SK-N-SH treated with all-trans-retinoic acid at 6 μM for 48 hours (cell line): ENCODE measurements at regions not wholly inside any gene's neighbourhood (a gene's known extent, or its start where the extent isn't known, plus 50 kb on each side); places are given as distances from the start of the nearest gene placed in this dataset.

Experiments used
- ATAC-seq: fragments of 200-7000 bp; cut with Tn5 transposase; 3 replicates; pipeline ENCODE4 v1.9.1; 2020; ENCODE audit warnings: mild to moderate bottlenecking, moderate library complexity
- BACH2 ChIP-seq: fragments of 250-450 bp; sonication (Bioruptor Pico); IDR thresholded peaks from 2 replicates; pipeline ENCODE4 v1.9.0; 2021; ENCODE audit warnings: mild to moderate bottlenecking, borderline replicate concordance
- GLIS3 ChIP-seq: fragments of 250-450 bp; sonication (Bioruptor Pico); IDR thresholded peaks from 2 replicates; pipeline ENCODE4 v1.5.0; 2020; ENCODE audit warnings: mild to moderate bottlenecking, moderate library complexity
- ISL1 ChIP-seq: fragments of 250-450 bp; sonication (Bioruptor Pico); IDR thresholded peaks from 2 replicates; pipeline ENCODE4 v2.1.2; 2022; ENCODE audit warnings: mild to moderate bottlenecking, moderate library complexity
- OSR1 ChIP-seq: fragments of 250-450 bp; sonication (Bioruptor Pico); IDR thresholded peaks from 2 replicates; pipeline ENCODE4 v1.8.0; 2022; ENCODE audit warnings: moderate library complexity, mild to moderate bottlenecking, inconsistent platforms
- RARB ChIP-seq: fragments of 250-450 bp; sonication (Bioruptor Pico); IDR thresholded peaks from 2 replicates; pipeline ENCODE4 v1.8.0; 2021; ENCODE audit warnings: mild to moderate bottlenecking, moderate library complexity
- TCF4 ChIP-seq: fragments of 250-450 bp; sonication (Bioruptor Pico); IDR thresholded peaks from 2 replicates; pipeline ENCODE4 v1.8.0; 2021; ENCODE audit warnings: mild to moderate bottlenecking, moderate library complexity, borderline replicate concordance
- TOX ChIP-seq: fragments of 250-450 bp; sonication (Bioruptor Pico); IDR thresholded peaks from 2 replicates; pipeline ENCODE4 v1.8.0; 2021; ENCODE audit warnings: mild to moderate bottlenecking, moderate library complexity, borderline replicate concordance
- ZC3H10 ChIP-seq: fragments of 250-450 bp; sonication (Bioruptor Pico); IDR thresholded peaks from 2 replicates; pipeline ENCODE4 v1.5.1; 2021; ENCODE audit warnings: mild to moderate bottlenecking, moderate library complexity
- ZFP30 ChIP-seq: fragments of 450-650 bp; formaldehyde crosslinking; IDR thresholded peaks from 2 replicates; pipeline ENCODE4 v1.5.0; 2022; ENCODE audit warnings: mild to moderate bottlenecking, moderate library complexity
- ZNF70 ChIP-seq: fragments of 450-650 bp; formaldehyde crosslinking; IDR thresholded peaks from 2 replicates; pipeline ENCODE4 v1.5.0; 2020; ENCODE audit warnings: mild to moderate bottlenecking, moderate library complexity
- ZNF8 ChIP-seq: fragments of 450-650 bp; formaldehyde crosslinking; IDR thresholded peaks from 2 replicates; pipeline ENCODE4 v1.5.0; 2020; ENCODE audit warnings: mild to moderate bottlenecking, moderate library complexity
- TF ChIP-seq, protein P1 (sequence below): fragments of 250-450 bp; sonication (Bioruptor Pico); IDR thresholded peaks from 2 replicates; pipeline ENCODE4 v1.5.1; 2020; ENCODE audit warnings: low read depth, mild to moderate bottlenecking, moderate library complexity
- TF ChIP-seq, protein P2 (sequence below): fragments of 250-450 bp; sonication (Bioruptor Pico); IDR thresholded peaks from 2 replicates; pipeline ENCODE4 v1.8.0; 2021; ENCODE audit warnings: low read depth, mild to moderate bottlenecking, moderate library complexity, borderline replicate concordance
- TF ChIP-seq, protein P3 (sequence below): fragments of 250-450 bp; sonication (Bioruptor Pico); IDR thresholded peaks from 2 replicates; pipeline ENCODE4 v1.5.0; 2020; ENCODE audit warnings: mild to moderate bottlenecking, moderate library complexity
- TF ChIP-seq, protein P4 (sequence below): fragments of 250-450 bp; sonication (Bioruptor Pico); IDR thresholded peaks from 2 replicates; pipeline ENCODE4 v1.8.0; 2020; ENCODE audit warnings: mild to moderate bottlenecking, moderate library complexity, borderline replicate concordance

DNA sequence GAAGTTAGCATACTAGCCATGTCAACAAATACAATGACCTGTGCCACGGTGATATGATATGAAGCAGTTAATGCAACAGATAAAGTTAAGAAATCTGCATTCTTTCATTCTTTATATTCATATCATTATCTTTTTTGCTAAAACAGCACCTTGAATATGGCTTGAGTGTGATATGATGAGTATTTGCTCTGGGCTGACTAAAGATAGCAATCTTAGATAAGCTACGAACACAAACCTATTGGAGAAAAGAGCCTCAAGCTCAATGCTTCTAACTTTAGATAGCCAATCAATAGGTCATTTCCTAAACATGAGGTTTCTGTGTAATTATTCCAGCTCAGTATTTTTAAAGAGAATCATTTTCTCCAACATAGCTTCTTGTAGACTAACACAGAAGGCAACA lies 61.7 kb downstream of the NR2F1 start:
- TF ChIP-seq ZFP30 (CRISPR knock-in tag) (no peak), ZNF8 (no peak), BACH2 (CRISPR knock-in tag) (no peak), RARB (CRISPR knock-in tag) (no peak), TOX (CRISPR knock-in tag) (no peak), GLIS3 (CRISPR knock-in tag) (no peak), ZNF70 (CRISPR knock-in tag) (no peak), ZC3H10 (CRISPR knock-in tag) (no peak), OSR1 (CRISPR knock-in tag) (no peak), TCF4 (CRISPR knock-in tag) (no peak), ISL1 (CRISPR knock-in tag) (no peak)
- TF ChIP-seq, protein P1, sequence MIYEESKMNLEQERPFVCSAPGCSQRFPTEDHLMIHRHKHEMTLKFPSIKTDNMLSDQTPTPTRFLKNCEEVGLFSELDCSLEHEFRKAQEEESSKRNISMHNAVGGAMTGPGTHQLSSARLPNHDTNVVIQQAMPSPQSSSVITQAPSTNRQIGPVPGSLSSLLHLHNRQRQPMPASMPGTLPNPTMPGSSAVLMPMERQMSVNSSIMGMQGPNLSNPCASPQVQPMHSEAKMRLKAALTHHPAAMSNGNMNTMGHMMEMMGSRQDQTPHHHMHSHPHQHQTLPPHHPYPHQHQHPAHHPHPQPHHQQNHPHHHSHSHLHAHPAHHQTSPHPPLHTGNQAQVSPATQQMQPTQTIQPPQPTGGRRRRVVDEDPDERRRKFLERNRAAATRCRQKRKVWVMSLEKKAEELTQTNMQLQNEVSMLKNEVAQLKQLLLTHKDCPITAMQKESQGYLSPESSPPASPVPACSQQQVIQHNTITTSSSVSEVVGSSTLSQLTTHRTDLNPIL (CRISPR knock-in tag): no peak
- TF ChIP-seq, protein P2, sequence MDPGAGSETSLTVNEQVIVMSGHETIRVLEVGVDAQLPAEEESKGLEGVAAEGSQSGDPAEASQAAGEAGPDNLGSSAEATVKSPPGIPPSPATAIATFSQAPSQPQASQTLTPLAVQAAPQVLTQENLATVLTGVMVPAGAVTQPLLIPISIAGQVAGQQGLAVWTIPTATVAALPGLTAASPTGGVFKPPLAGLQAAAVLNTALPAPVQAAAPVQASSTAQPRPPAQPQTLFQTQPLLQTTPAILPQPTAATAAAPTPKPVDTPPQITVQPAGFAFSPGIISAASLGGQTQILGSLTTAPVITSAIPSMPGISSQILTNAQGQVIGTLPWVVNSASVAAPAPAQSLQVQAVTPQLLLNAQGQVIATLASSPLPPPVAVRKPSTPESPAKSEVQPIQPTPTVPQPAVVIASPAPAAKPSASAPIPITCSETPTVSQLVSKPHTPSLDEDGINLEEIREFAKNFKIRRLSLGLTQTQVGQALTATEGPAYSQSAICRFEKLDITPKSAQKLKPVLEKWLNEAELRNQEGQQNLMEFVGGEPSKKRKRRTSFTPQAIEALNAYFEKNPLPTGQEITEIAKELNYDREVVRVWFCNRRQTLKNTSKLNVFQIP (CRISPR knock-in tag): no peak
- TF ChIP-seq, protein P3, sequence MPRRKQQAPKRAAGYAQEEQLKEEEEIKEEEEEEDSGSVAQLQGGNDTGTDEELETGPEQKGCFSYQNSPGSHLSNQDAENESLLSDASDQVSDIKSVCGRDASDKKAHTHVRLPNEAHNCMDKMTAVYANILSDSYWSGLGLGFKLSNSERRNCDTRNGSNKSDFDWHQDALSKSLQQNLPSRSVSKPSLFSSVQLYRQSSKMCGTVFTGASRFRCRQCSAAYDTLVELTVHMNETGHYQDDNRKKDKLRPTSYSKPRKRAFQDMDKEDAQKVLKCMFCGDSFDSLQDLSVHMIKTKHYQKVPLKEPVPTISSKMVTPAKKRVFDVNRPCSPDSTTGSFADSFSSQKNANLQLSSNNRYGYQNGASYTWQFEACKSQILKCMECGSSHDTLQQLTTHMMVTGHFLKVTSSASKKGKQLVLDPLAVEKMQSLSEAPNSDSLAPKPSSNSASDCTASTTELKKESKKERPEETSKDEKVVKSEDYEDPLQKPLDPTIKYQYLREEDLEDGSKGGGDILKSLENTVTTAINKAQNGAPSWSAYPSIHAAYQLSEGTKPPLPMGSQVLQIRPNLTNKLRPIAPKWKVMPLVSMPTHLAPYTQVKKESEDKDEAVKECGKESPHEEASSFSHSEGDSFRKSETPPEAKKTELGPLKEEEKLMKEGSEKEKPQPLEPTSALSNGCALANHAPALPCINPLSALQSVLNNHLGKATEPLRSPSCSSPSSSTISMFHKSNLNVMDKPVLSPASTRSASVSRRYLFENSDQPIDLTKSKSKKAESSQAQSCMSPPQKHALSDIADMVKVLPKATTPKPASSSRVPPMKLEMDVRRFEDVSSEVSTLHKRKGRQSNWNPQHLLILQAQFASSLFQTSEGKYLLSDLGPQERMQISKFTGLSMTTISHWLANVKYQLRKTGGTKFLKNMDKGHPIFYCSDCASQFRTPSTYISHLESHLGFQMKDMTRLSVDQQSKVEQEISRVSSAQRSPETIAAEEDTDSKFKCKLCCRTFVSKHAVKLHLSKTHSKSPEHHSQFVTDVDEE (CRISPR knock-in tag): no peak
- TF ChIP-seq, protein P4, sequence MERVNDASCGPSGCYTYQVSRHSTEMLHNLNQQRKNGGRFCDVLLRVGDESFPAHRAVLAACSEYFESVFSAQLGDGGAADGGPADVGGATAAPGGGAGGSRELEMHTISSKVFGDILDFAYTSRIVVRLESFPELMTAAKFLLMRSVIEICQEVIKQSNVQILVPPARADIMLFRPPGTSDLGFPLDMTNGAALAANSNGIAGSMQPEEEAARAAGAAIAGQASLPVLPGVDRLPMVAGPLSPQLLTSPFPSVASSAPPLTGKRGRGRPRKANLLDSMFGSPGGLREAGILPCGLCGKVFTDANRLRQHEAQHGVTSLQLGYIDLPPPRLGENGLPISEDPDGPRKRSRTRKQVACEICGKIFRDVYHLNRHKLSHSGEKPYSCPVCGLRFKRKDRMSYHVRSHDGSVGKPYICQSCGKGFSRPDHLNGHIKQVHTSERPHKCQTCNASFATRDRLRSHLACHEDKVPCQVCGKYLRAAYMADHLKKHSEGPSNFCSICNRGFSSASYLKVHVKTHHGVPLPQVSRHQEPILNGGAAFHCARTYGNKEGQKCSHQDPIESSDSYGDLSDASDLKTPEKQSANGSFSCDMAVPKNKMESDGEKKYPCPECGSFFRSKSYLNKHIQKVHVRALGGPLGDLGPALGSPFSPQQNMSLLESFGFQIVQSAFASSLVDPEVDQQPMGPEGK (CRISPR knock-in tag): no peak
- ATAC-seq: no peak
